ENCODE measurements at regions not wholly inside any gene's neighbourhood (a gene's known extent, or its start where the extent isn't known, plus 50 kb on each side); places are given as distances from the start of the nearest gene placed in this dataset.
A peak's percentile ranks its signal among the peaks of the same experiment; 100 is the strongest.

GRCh38 chr5:124645396-124645795 is 101.0 kb downstream of the ZNF608 start:
- DNase-seq (ENCODE audit: low spot score): no peak

- no peak for DNase-seq (ENCODE audit: low spot score)
Observed at GRCh38 chr5:124644582-124644981, 101.9 kb downstream of the ZNF608 start.

DNA sequence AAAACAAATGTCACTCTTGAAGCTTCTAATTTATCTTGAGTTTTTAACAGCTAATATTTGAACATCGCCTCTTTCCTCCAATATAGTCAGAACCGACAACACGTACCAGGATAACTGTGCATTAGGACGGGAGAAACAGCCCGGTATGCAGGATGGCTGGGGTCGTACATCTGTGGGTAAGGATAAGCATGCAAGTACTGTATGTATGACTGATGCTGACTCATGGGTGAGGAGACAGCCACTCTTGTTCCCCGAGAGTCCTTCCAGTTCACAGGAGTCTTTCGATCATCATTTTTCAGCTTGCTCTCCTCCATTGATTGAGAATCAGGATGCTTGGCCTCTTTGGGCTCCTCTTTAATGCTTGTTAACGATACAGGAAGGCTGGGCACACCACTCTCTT is 102.3 kb downstream of the ZNF608 start:
- no peak for DNase-seq (ENCODE audit: low spot score)

DNA sequence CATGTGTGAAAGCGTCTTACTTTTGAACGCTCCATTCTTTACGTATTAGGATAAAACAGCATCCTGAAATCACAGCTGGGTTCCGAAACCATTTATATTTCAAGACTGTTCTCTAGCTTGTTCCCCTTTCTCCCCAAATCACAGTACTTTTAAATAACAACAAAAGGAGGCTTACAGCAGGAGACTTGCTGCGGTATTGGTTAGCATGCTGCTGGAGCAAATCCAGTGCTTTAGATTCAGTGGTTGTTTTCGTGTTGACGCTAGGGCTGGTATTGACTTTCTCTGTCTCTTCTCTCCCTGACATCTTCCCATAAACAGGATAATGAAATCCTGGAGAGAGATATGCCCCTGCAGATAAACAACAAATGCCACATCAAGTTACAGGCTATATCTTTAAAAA is 103.1 kb downstream of the ZNF608 start:
- no peak for DNase-seq (ENCODE audit: low spot score)

- no peak for DNase-seq (ENCODE audit: low spot score)
Observed at GRCh38 chr5:124642151-124642550, 104.3 kb downstream of the ZNF608 start.

- no peak for DNase-seq (ENCODE audit: low spot score)
Observed at GRCh38 chr5:124641154-124641792, 105.2 kb downstream of the ZNF608 start.

- DNase-seq (ENCODE audit: low spot score): no peak
Observed at GRCh38 chr5:124639095-124639665, 107.3 kb downstream of the ZNF608 start.

GRCh38 chr5:124637011-124637410 is 109.4 kb downstream of the ZNF608 start:
- DNase-seq (ENCODE audit: low spot score): no peak

DNA sequence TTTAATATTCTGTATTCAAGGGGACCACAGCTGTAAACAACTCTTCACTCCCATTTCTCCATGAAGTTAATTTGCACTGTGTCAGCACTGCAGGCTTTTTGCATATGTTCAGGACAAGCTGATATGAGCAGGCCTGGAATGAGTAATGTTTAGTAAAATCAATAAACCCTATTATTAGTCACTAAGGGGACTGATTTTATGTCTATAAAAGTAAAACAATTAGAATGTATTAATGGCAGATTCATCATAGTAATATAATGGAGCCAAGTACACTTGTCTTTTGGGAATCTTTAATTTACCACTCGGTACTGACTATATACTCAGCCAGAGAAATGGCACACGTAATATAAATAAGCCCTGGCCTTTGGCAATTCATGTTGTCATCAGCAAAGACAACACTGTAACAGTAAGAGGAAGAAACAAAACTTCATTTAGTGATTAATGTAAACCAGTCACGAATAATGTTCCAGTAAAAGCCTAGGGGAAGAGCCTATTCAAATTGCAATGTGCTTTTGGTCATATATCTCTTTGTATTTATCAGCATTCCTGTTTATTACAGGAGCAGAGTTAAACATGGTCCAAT is 111.6 kb downstream of the ZNF608 start:
- no peak for DNase-seq (ENCODE audit: low spot score)

- no peak for DNase-seq (ENCODE audit: low spot score)
Observed at GRCh38 chr5:124634228-124634739, 112.2 kb downstream of the ZNF608 start.

GRCh38 chr5:124633209-124633608 is 113.2 kb downstream of the ZNF608 start:
- no peak for DNase-seq (ENCODE audit: low spot score)

DNA sequence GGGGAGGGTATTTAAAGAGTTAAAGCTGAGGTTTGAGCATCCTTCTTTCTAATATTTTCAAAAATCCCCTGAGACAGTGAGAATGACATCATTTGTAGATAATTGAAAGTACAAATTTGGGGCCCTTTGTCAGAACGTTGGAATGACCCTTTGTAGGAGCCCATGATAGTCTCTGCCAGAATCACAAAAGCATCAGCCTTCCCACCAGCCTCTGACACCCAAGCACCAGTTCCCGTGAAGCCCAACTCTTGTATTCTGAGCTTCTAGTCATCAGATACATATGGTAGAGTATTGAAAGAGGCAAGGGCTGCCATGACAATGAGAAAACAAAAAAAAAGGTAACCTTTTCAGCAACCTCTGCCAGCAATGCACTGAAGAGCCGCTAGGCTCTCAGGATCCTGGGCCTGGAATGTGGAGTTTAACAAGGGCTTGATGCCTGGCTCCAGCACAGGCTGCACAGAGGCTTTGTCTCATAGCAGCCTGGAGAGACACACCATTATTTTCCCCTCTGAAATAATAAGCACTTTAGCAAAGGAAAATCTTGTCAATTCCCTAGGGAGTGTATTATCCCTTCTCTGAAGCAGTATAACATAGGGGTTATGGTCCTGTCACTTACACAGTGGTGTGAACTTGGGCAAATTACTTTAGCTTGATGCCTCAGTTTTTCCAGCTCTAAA is 114.4 kb downstream of the ZNF608 start:
- DNase-seq (ENCODE audit: low spot score): peak; percentile 46

DNA sequence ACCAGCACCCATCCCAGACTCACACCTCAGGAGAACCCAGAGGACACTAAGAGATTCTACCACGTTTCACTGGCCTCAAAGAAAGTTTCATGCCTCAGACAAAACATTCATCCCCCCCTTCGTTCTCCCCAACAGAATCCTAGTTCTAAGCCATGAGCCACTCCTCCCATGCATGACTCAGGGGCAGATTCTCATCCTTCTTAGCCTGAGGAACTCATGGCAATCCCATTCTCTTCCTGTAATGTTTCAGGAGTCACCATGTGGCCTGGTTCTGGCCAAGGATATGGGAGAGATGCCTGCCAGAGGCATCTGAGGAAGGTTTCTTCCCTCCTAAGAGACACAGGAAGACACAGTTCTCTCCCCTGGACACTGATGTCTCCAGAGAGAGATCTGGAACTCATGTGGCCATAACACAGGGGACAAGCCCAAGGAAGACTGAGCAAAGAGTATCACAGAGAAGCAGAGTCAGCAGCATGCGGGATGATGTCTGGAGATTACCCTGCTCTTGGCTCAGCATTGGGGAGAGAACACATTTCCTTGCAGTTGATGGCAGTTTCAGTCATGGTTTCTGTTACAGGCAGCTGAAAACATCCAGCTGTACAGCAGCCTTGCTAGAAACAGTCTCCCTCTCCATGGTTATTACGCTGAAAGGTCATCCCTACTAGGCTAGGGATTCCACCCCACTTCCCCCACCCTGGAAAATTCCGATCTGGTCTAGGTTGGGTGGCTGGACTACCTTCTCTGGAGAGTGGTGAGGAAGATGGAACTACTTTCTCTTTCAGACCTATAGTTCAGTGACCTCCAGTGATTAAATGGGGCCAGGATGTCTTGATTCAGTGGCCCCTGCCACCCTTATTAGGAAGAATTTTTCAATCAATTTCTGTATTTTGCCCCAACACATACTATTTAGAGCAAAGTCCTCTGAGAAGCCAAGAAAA is 115.4 kb downstream of the ZNF608 start:
- DNase-seq (ENCODE audit: low spot score): no peak

DNA sequence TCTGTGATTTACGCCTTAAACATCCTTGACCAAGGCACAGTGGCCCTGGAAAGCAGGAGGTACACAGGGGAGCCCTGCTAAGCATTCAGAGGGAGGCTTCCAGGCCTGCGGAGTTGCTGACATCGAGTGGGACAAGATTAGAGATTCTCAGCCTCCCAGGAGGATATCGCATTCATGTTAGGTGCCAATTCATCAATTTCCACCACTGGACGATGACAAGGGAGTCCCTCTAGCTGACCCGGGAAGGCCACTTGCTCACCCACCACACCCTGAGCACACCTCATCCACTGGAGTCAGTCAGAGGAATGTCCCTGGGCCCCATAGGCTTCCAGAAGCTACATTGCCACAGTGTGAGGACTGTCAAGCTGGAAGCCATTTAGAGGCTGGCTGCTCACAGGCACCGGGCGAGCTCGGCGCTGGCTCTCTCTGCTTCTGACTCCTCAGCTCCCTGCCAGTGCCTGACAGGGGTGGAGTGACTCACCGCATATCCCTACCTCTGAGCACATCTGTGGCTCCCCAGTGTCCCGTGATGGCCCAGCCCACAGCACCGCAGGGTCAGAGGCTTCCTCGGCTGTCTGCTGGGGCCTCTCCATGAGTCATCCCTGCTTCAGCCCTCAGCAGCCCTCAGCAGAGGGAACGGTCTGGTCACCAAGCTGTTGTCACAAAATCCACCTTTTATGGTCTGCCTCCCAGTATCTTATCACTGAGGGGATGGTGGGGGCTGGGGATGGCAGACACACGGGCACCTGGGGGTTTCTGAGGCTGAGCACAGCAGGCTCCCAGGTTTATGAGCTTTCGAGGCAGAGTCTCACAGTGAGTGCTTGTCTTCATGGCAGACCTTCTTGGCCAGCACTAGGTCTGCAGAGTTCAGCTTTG is 117.5 kb downstream of the ZNF608 start:
- DNase-seq (ENCODE audit: low spot score): no peak

DNA sequence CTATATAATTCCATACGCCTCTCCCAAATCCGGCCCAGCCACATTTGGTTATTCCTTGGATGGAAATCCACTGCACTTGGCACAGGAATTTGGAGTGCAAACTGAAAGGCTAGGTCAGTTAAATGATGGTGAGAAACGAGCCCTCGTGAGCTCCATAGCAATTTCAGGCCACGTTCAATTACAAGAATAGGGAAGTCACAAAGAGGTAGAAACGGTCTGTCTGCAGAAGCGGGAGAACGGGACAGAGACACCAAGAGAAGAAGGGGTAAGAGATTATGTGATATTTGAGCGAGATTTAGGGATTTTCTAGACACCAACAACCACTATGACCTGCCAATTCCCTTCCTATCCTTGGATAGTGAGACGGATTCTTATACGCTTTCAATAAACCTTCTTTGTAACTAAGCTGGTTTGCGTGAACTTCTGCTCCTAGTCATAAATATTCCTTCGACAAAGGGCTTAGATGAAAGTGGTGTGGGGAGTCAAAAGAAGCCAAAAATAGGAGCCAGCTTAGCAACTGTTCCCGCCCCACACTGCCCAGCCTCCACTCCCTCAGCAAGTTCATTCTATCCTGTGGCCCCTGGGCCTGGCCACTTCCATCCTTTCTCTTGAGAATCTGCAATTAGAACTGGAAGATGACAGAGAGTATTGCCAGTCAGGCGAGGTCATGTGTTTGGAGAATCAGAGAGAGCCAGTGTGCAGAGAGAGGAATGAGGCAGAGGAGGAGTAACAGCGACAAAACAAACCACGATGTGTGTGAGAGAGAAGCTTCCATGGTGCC is 118.4 kb downstream of the ZNF608 start:
- DNase-seq (ENCODE audit: low spot score): no peak

DNA sequence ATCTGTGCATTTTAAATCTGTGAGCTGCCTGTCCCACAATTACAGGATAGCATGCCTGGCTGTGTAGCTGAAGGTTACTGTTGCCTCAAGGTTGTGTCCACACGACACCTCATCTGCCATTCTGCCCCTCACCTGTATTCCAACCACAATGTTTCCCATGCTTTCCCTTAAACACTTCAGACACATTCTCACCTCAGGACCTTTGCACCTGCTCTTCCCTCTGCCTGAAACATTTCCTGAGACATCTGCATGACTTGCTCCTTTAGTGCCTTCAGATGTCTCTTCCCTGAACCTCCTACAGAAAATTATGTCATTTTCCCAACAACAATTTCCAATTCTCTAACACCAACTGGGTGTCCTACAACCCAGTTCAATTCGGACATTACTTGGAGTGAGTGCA is 120.4 kb downstream of the ZNF608 start:
- DNase-seq (ENCODE audit: low spot score): no peak

GRCh38 chr5:124623265-124623664 is 123.2 kb downstream of the ZNF608 start:
- no peak for DNase-seq (ENCODE audit: low spot score)

DNA sequence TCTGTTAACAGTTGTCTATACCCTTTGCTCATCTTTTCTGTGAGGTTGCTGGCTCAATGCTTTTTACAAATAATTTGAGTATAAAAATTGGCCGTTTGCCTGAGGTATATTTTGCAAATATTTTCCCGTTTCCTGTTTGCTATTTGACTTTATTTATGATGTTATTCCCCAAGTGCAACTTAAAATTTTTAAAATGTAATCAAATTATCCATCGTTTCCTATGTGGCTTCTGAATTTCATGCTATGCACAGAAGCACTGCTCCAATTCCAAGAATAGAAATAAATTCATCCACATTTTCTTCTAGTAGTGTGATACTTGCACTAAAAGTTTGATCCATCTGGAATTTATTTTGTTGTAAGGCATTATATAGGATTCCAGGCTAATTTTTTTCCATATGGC is 123.6 kb downstream of the ZNF608 start:
- DNase-seq (ENCODE audit: low spot score): no peak

DNA sequence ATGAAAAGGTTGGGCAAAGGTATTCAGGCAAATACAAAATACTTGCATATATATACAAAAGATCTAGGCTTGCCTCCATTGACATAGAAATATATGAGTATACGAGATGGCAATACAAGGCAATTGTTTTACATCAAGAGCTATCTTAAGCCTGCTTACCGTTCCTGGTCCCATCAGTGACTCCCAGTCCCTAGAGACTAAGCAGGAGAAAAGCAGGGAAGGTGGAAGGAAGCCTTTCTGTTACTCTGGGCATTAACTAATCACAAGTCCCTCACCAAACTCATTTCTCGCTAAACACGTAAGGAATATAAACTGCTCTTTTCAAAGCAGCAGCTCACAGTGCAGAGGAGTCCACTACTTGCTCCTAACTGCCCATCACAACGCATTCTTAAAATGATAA is 125.2 kb downstream of the ZNF608 start:
- DNase-seq (ENCODE audit: low spot score): peak; percentile 32

DNA sequence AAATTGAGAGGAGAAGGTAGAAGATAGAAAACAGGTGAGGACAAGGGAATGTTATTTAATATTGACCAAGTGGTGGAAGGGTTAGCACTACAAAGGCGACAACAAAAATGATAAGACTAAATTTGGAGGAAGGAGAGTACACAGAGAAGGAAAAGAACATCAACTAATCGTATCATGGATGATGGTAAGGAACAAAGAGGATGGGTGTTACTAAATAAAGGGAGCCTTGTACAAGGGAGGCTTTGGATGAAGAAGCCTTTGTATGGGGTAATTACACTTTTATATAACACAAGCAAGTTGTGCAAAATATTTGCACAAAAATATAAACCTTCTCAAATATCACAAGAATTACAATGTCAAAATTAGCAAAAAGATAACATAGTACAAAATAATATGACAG is 125.7 kb downstream of the ZNF608 start:
- no peak for DNase-seq (ENCODE audit: low spot score)
